Central memory CD4-positive, alpha-beta T cell (primary cell): ENCODE measurements at regions not wholly inside any gene's neighbourhood (a gene's known extent, or its start where the extent isn't known, plus 50 kb on each side); places are given as distances from the start of the nearest gene placed in this dataset.
"Not testable (repeated sequence)": the region's sequence is repeated elsewhere in the genome, so short reads cannot be mapped to it uniquely, and the experiment has no call there.

Experiments used
- DNase-seq: peaks from one replicate; pipeline ENCODE4 v3.0.0; 2022

DNA sequence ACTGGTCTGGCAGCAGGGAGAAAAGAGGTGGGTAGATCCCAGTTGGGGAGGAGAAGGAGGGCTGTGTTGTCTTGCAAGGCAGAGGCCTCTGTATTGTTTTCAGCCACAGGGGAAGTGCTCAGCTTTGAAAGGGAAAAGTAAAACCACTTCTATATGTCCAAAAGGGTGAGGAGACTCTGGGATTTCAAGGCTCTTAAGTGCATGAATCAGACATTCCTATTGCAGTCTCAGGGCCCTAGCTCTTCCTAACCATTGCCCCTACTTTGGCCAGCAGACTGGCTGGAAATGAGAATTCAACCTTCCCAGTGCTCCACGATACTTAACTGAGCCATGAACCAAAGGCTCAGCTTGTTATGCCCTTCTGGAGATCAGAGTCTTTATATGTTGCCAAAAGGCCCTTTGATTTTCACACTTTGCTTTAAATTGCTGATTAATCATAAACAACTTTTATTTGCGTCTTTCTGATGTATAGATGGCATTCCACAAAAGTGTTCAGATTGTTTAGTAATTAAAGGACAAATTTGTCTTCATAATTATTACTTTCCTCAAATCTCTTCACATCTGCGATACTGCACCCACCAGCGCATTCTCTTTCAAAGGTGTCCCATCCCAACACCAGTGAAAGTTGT lies 313.8 kb upstream of the MMADHC start:
- DNase-seq = no peak

DNA sequence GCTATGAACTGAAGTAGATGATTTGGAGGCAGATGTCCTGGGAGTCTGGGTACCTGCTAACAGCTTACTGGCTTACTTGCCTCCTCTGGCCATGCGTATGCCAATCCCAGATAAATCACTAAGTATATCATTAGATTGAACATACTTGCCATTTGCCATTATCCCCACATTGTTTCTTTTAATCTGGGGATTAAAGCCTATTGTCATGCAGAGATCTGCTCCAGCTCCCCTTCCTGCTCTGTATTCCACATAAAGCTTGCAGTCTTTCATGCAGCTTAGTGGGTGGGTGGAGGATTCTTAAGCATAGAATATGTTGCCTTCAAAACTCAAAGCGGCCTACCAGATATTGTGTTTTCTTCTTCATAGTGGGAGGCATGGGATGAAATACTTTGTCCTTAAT lies 311.8 kb upstream of the MMADHC start:
- DNase-seq = no peak

GRCh38 chr2:149894760-149895159 lies 307.2 kb upstream of the MMADHC start:
- no peak for DNase-seq

DNA sequence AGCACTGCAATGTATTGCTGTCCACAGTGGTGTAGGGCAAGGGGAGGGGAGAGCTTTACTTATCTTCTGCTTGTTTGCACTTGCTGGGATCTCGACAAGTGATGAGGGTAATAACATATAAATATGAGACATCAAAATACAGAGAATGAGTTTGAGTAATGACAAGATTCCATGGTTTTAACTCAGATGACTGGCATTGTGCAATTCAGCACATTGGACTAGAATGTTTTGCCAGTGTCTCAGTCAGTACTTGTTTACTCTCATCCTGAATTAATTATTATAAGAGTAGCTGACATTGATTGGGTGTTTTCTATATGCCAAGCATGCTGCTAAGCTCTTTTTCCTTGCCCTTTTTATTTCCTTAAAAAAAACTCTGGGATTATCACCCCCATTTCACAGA lies 306.7 kb upstream of the MMADHC start:
- no peak for DNase-seq

GRCh38 chr2:149892563-149892962 lies 305.0 kb upstream of the MMADHC start:
- DNase-seq = no peak

- DNase-seq = no peak
These were observed 298.4 kb upstream of the MMADHC start for GRCh38 chr2:149885946-149886345.

- no peak for DNase-seq
These were observed 297.9 kb upstream of the MMADHC start for GRCh38 chr2:149885468-149885867.

GRCh38 chr2:149884871-149885270 lies 297.3 kb upstream of the MMADHC start:
- no peak for DNase-seq

DNA sequence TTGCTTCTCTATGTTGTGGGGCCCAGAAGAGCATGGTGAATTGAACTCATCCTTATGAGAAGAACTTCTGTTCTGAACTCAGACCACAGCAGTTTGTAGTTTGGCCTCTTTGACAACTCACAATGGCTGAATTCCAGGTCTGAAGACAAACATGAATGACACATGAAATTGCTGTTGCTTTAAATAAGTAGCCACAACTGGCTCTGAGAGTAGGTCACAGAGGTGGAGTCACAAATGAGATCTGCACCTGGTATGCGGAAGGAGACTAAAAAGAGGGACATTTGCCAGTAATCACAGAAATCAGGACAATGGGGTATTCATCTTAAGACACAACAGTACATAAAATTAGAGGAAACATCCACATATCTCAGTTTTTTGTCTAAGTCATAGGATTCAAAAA lies 290.3 kb upstream of the MMADHC start:
- no peak for DNase-seq

- DNase-seq = no peak
These were observed 289.5 kb upstream of the MMADHC start for GRCh38 chr2:149877074-149877473.

DNA sequence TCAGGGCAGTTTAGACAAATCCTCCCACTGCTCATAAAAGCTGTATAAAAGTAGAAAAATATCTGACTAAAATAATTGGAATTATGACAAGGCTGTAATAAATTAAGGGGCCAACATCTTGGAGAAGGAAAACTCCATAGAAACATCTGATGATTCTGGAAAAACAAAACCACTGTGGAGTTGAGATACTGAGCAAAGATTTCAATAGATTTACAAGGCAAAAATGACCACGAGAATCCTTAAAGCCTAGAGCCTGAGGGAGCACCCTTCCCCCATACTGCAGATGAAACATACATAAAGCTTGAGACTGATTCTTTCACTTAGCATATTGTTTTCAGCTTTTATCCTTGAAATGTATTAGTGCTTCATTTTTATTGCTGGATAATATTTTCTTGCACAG lies 286.4 kb upstream of the MMADHC start:
- DNase-seq = no peak

DNA sequence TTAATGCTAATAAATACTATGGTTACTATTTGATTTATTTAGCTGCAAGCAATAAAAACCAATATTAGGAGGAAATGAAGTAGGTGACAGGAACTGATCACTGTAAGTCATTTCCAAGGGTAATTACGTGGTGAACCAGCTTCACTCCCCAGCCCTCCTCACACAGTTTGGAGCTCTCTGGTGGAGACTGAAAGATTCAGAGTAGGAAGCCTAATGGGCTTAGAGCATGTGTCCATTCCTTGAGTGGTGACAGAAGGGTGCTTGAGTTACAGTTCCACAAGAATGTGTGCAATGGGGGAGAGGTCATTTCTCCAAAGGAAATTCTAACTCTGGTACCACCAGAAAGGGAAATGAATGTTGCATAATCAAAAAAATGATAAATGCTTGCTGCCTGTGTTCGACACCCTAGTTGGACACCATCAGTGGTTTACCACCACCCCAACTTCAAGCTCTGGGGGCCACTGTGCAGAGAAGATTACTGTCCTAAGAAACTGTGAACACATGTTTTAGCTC lies 285.1 kb upstream of the MMADHC start:
- no peak for DNase-seq

- no peak for DNase-seq
These were observed 284.5 kb upstream of the MMADHC start for GRCh38 chr2:149872041-149872440.

GRCh38 chr2:149871091-149871885 lies 283.7 kb upstream of the MMADHC start:
- DNase-seq = no peak

- no peak for DNase-seq
These were observed 275.7 kb upstream of the MMADHC start for GRCh38 chr2:149863227-149863626.

- no peak for DNase-seq
These were observed 273.5 kb upstream of the MMADHC start for GRCh38 chr2:149861034-149861433.

GRCh38 chr2:149860276-149860921 lies 272.8 kb upstream of the MMADHC start:
- DNase-seq = no peak

- no peak for DNase-seq
These were observed 271.5 kb upstream of the MMADHC start for GRCh38 chr2:149858901-149859634.

GRCh38 chr2:149858216-149858615 lies 270.6 kb upstream of the MMADHC start:
- no peak for DNase-seq

DNA sequence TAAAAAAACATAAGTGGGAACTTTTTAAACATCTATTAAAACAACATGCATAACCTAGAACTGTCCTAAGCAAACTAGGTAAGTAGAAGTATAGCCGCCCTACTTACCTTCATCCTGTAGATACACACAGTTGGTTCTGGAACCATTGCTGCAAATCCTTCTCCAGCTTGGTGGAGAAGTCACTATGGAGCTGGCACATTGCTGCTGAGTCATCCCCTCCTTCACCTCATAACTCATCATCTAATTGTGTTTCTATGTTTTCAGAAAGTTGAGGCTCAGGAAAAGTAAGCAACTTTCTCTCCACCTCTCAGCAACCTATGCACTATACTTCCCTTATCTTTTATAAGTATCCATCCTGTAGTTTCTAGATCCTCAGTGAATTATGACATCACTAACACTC lies 269.8 kb upstream of the MMADHC start:
- no peak for DNase-seq

- DNase-seq = not testable (repeated sequence)
These were observed 268.3 kb upstream of the MMADHC start for GRCh38 chr2:149855859-149856258.

- DNase-seq = no peak
These were observed 262.0 kb upstream of the MMADHC start for GRCh38 chr2:149849591-149849990.

GRCh38 chr2:149849136-149849535 lies 261.6 kb upstream of the MMADHC start:
- DNase-seq = no peak
